SK-N-SH treated with all-trans-retinoic acid at 6 μM for 48 hours (cell line): ENCODE measurements at regions not wholly inside any gene's neighbourhood (a gene's known extent, or its start where the extent isn't known, plus 50 kb on each side); places are given as distances from the start of the nearest gene placed in this dataset.

Source experiments
- ISL1 ChIP-seq: fragments of 250-450 bp; sonication (Bioruptor Pico); IDR thresholded peaks from 2 replicates; pipeline ENCODE4 v2.1.2; 2022; ENCODE audit warnings: mild to moderate bottlenecking, moderate library complexity
- SNAI2 ChIP-seq: fragments of 250-450 bp; sonication (Bioruptor Pico); IDR thresholded peaks from 2 replicates; pipeline ENCODE4 v1.5.0; 2020; ENCODE audit warnings: mild to moderate bottlenecking, moderate library complexity
- TCF4 ChIP-seq: fragments of 250-450 bp; sonication (Bioruptor Pico); IDR thresholded peaks from 2 replicates; pipeline ENCODE4 v1.8.0; 2021; ENCODE audit warnings: mild to moderate bottlenecking, moderate library complexity, borderline replicate concordance

DNA sequence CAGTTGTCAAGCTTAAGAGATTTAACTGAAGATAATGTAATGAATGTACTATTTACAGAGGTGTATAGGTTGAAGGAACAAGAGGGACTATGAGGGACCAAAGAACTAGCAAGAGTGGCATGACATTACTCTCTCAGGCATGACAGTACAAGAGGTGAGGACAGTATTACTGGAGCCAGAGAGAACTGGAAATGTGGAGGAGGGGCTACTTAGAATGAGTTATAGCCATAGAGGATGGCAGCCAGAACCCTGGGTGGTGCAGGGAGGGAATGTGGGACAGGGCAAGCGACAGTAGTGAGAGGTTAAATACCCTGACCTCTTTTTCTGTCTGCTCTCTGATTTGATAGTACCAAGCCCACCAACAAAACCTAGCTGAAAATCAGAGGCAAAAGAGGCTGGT, 122.6 kb upstream of the UGP2 start:
- no peak for TF ChIP-seq ISL1 (CRISPR knock-in tag)
- TF ChIP-seq SNAI2 = no peak
- no peak for TF ChIP-seq TCF4
